SK-N-SH (cell line): ENCODE measurements at regions not wholly inside any gene's neighbourhood (a gene's known extent, or its start where the extent isn't known, plus 50 kb on each side); places are given as distances from the start of the nearest gene placed in this dataset.

Experiments
- CTCF ChIA-PET: fragments of 300-600, 350-600 bp; formaldehyde crosslinking; extraction: SDS; loops from one replicate; lab custom pipeline; 2021; lab: Yijun Ruan, JAX
- POLR2A ChIA-PET: fragments of 350-600 bp; sonication (Branson Sonifier 250); formaldehyde crosslinking; extraction: SDS; loops from one replicate; lab custom pipeline; 2020; ENCODE audit warnings: antibody characterized with exemption, inconsistent platforms; lab: Yijun Ruan, JAX
- DNase-seq: peaks from one replicate; pipeline ENCODE4 v3.0.0; 2012
- H2AFZ ChIP-seq: fragments of 200-600 bp; sonication (generic); 2 replicates; pipeline ENCODE4 v1.8.1; 2016; ENCODE audit warnings: antibody characterized with exemption, mild to moderate bottlenecking, low read depth
- H3F3A ChIP-seq: fragments of 200-600 bp; sonication (generic); replicated peaks from 2 replicates; pipeline ENCODE3; 2016; ENCODE audit warnings: antibody characterized with exemption, mild to moderate bottlenecking; ENCODE audit not compliant: insufficient read depth
- H3K27ac ChIP-seq, 2 experiments: fragments of 200-500 bp in 1 of 2; fragments of 200-600 bp in 1 of 2; sonication (Bioruptor generic) in 1 of 2; sonication (generic), shearing (Covaris generic) in 1 of 2; 2 replicates each; pipeline versions ENCODE4 v1.5.1 to v1.6.1; 2014 to 2016; ENCODE audit warnings: low read depth in 2 of 2, inconsistent platforms in 1 of 2, low read length in 1 of 2, mild to moderate bottlenecking in 1 of 2, mixed read lengths in 1 of 2
- H3K27me3 ChIP-seq: fragments of 200-600 bp; sonication (generic), shearing (Covaris generic); 2 replicates; pipeline ENCODE4 v1.6.1; 2016; ENCODE audit warnings: mixed run types; ENCODE audit not compliant: insufficient read depth
- H3K36me3 ChIP-seq, 2 experiments: fragments of 200-500 bp in 1 of 2; fragments of 200-600 bp in 1 of 2; sonication (Bioruptor generic) in 1 of 2; sonication (generic) in 1 of 2; replicated peaks in 1 of 2; 2 replicates each; pipeline versions ENCODE3 to v1.5.1; 2014 to 2016; ENCODE audit warnings: low read length in 1 of 2, mild to moderate bottlenecking in 1 of 2; ENCODE audit not compliant: insufficient read depth in 2 of 2, control insufficient read depth in 1 of 2
- H3K4me1 ChIP-seq, 2 experiments: fragments of 200-500 bp in 1 of 2; fragments of 200-600 bp in 1 of 2; sonication (Bioruptor generic) in 1 of 2; sonication (generic), shearing (Covaris generic) in 1 of 2; 2 replicates each; pipeline versions ENCODE4 v1.5.1 to v1.6.1; 2014 to 2016; ENCODE audit warnings: low read depth in 1 of 2, low read length in 1 of 2, mixed run types in 1 of 2; ENCODE audit not compliant: insufficient read depth in 2 of 2, control insufficient read depth in 1 of 2
- H3K4me2 ChIP-seq: fragments of 200-600 bp; sonication (generic), shearing (Covaris generic); 2 replicates; pipeline ENCODE4 v1.6.1; 2017; ENCODE audit warnings: mixed run types
- H3K4me3 ChIP-seq, 2 experiments: fragments of 200-500 bp in 1 of 2; fragments of 200-600 bp in 1 of 2; sonication (Bioruptor generic) in 1 of 2; sonication (generic), shearing (Covaris generic) in 1 of 2; 2 replicates each; pipeline versions ENCODE4 v1.5.1 to v1.8.1; 2014 to 2016; ENCODE audit warnings: low read depth in 2 of 2, inconsistent platforms in 1 of 2, low read length in 1 of 2, mild to moderate bottlenecking in 1 of 2, mixed read lengths in 1 of 2, moderate library complexity in 1 of 2
- H3K79me2 ChIP-seq: fragments of 200-600 bp; sonication (generic); 2 replicates; pipeline ENCODE4 v1.8.1; 2017; ENCODE audit warnings: mild to moderate bottlenecking; ENCODE audit not compliant: insufficient read depth
- H3K9ac ChIP-seq: fragments of 200-600 bp; sonication (generic); 2 replicates; pipeline ENCODE4 v1.6.1; 2017; ENCODE audit warnings: mixed run types
- H3K9me2 ChIP-seq: fragments of 200-600 bp; sonication (generic); 2 replicates; pipeline ENCODE4 v1.6.1; 2017; ENCODE audit warnings: mixed run types
- H3K9me3 ChIP-seq: fragments of 200-600 bp; sonication (generic); 2 replicates; pipeline ENCODE4 v1.6.1; 2017; ENCODE audit warnings: mixed run types, mild to moderate bottlenecking, moderate library complexity
- H4K20me1 ChIP-seq: fragments of 200-600 bp; sonication (generic); 2 replicates; pipeline ENCODE4 v1.6.1; 2017; ENCODE audit warnings: mild to moderate bottlenecking, mixed run types; ENCODE audit not compliant: insufficient read depth
- ELF1 ChIP-seq: IDR thresholded peaks from 2 replicates; pipeline ENCODE4 v1.4.0; 2012
- EP300 ChIP-seq, 2 experiments: IDR thresholded peaks; 2 replicates each; pipeline versions ENCODE4 v1.4.0 to v1.6.1; 2012; ENCODE audit warnings: borderline replicate concordance in 1 of 2, low read depth in 1 of 2, low read length in 1 of 2
- FOSL2 ChIP-seq: IDR thresholded peaks from 2 replicates; pipeline ENCODE4 v1.4.0; 2012; ENCODE audit warnings: low read depth, mild to moderate bottlenecking, moderate library complexity, borderline replicate concordance
- FOXM1 ChIP-seq: IDR thresholded peaks from 2 replicates; pipeline ENCODE4 v1.4.0; 2012; ENCODE audit warnings: low read depth, mild to moderate bottlenecking
- GABPA ChIP-seq: IDR thresholded peaks from 2 replicates; pipeline ENCODE4 v1.4.0; 2012; ENCODE audit warnings: low read depth, mild to moderate bottlenecking
- GATA2 ChIP-seq: sonication (generic); formaldehyde crosslinking; IDR thresholded peaks from 2 replicates; pipeline ENCODE4 v1.5.0; 2020; ENCODE audit warnings: mild to moderate bottlenecking, missing genetic modification reagents
- MXI1 ChIP-seq: IDR thresholded peaks from 2 replicates; pipeline ENCODE4 v1.6.1; 2012; ENCODE audit warnings: mild to moderate bottlenecking, low read depth, low read length, improper control_type of control experiment
- NRF1 ChIP-seq: IDR thresholded peaks from 2 replicates; pipeline ENCODE4 v1.6.1; 2012; ENCODE audit warnings: low read depth, mild to moderate bottlenecking, low read length
- RAD21 ChIP-seq: IDR thresholded peaks from 2 replicates; pipeline ENCODE4 v1.6.1; 2012; ENCODE audit warnings: mild to moderate bottlenecking, low read length
- RFX5 ChIP-seq: IDR thresholded peaks from 2 replicates; pipeline ENCODE4 v1.6.1; 2012; ENCODE audit warnings: mild to moderate bottlenecking, improper control_type of control experiment, low read length
- SMC3 ChIP-seq: IDR thresholded peaks from 2 replicates; pipeline ENCODE4 v1.6.1; 2012; ENCODE audit warnings: low read depth, low read length, improper control_type of control experiment
- WGBS: methylation state at CpG from one replicate; pipeline ENCODE4 v1.1.6; 2017; ENCODE audit warnings: low lambda C conversion rate; 5-methylcytosine and 5-hydroxymethylcytosine counted together
- TF ChIP-seq, protein P1 (sequence below): IDR thresholded peaks from 2 replicates; pipeline ENCODE4; 2012
- TF ChIP-seq, protein P2 (sequence below): fragments of 150-350 bp; IDR thresholded peaks from 2 replicates; pipeline ENCODE4 v1.6.1; 2017; ENCODE audit warnings: antibody characterized with exemption, low read length, low read depth, borderline replicate concordance
- TF ChIP-seq, protein P3 (sequence below): IDR thresholded peaks from 2 replicates; pipeline ENCODE4 v1.4.0; 2012; ENCODE audit warnings: low read depth
- TF ChIP-seq, protein P4 (sequence below): IDR thresholded peaks from 2 replicates; pipeline ENCODE4 v1.4.0; 2012; ENCODE audit warnings: low read depth, borderline replicate concordance

DNA sequence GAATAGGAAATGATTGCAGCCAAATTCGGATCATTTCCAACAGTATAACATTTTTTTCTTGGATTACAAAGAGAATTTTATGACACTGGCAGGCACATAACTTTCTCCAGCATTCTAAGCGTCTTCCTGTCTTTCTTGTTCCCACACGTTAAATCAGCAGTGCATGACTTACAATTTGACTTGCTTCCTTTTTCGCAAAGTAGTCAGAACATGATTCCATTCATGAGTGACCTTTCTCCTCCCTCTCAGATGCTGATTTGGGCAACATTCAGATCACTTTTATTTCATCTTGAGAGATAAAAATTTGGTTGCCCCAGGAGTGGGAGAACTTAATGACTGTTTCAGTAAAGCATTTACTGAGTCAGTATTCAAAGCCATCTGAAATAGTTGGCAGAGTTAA lies 858.7 kb upstream of the ACVR2A start (continued):
- TF ChIP-seq, protein P1, sequence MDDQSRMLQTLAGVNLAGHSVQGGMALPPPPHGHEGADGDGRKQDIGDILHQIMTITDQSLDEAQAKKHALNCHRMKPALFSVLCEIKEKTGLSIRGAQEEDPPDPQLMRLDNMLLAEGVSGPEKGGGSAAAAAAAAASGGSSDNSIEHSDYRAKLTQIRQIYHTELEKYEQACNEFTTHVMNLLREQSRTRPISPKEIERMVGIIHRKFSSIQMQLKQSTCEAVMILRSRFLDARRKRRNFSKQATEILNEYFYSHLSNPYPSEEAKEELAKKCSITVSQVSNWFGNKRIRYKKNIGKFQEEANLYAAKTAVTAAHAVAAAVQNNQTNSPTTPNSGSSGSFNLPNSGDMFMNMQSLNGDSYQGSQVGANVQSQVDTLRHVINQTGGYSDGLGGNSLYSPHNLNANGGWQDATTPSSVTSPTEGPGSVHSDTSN, result peak; percentile 27
- no peak for TF ChIP-seq FOXM1
- no peak for TF ChIP-seq RFX5
- TF ChIP-seq, protein P2, sequence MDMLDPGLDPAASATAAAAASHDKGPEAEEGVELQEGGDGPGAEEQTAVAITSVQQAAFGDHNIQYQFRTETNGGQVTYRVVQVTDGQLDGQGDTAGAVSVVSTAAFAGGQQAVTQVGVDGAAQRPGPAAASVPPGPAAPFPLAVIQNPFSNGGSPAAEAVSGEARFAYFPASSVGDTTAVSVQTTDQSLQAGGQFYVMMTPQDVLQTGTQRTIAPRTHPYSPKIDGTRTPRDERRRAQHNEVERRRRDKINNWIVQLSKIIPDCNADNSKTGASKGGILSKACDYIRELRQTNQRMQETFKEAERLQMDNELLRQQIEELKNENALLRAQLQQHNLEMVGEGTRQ, result no peak
- TF ChIP-seq, protein P3, sequence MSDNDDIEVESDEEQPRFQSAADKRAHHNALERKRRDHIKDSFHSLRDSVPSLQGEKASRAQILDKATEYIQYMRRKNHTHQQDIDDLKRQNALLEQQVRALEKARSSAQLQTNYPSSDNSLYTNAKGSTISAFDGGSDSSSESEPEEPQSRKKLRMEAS, result no peak
- TF ChIP-seq EP300 (IDR thresholded peaks at IDR 0.05; ENCODE audit: borderline replicate concordance in 1 of 2, low read depth in 1 of 2, low read length in 1 of 2), result peak in 1 of 2 experiments; percentile 31; a peak in 1 of 4 replicates
- TF ChIP-seq, protein P4, sequence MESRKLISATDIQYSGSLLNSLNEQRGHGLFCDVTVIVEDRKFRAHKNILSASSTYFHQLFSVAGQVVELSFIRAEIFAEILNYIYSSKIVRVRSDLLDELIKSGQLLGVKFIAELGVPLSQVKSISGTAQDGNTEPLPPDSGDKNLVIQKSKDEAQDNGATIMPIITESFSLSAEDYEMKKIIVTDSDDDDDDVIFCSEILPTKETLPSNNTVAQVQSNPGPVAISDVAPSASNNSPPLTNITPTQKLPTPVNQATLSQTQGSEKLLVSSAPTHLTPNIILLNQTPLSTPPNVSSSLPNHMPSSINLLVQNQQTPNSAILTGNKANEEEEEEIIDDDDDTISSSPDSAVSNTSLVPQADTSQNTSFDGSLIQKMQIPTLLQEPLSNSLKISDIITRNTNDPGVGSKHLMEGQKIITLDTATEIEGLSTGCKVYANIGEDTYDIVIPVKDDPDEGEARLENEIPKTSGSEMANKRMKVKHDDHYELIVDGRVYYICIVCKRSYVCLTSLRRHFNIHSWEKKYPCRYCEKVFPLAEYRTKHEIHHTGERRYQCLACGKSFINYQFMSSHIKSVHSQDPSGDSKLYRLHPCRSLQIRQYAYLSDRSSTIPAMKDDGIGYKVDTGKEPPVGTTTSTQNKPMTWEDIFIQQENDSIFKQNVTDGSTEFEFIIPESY, result no peak
- no peak for TF ChIP-seq GABPA
- TF ChIP-seq ELF1, result no peak
- TF ChIP-seq GATA2, result no peak
- no peak for TF ChIP-seq NRF1
- TF ChIP-seq SMC3, result no peak
- TF ChIP-seq FOSL2, result no peak

DNA sequence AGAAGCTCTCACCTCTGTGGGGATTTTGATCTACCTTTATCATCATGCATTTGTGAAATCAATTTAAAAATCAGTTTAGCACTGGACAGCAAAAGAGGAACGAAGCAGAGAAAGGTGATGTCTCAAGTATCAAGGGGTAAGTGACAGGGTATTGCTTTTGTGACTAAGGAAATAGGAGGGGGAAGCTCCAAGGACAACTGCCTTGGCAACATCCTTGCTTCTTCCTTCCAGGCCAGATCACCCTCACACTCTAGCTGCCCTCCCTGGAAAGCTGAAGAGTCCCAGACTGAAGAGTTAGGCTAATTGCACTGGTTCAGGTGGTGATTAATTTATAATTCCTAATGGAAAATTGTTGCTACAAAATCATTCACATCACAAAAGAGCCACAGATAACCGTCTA lies 859.1 kb upstream of the ACVR2A start:
- Histone ChIP-seq H3K27me3 (no peaks in the 10 kb centered on the region), H3K4me2 (peak overlapping the region; percentile 14; the same call in 1 of the 2 replicates), H3K9ac (peak overlapping the region; percentile 19; the same call in 1 of the 2 replicates), H3K27ac (peak overlapping the region; percentile 54 to 62; a peak in 3 of 4 replicates), H3F3A (peaks cover 10% of the 10 kb centered on the region), H3K4me1 (peaks cover 0 to 25% of the 10 kb centered on the region in 2 experiments; a peak in 2 of 4 replicates), H3K9me2 (no peaks in the 10 kb centered on the region), H4K20me1 (no peaks in the 10 kb centered on the region), H3K9me3 (no peaks in the 10 kb centered on the region), H3K4me3 (no peak overlapping the region), H3K36me3 (no peaks in the 10 kb centered on the region), H2AFZ (0 out of 2 replicates have a peak overlapping the region, but pooled peaks have one; percentile 54), H3K79me2 (no peaks in the 10 kb centered on the region)
- POLR2A ChIA-PET, result no interaction called here
- CTCF ChIA-PET, result no interaction called here
- 6% methylated on average over 2 of the region's 2 CpGs for WGBS
- DNase-seq, result no peak
- TF ChIP-seq GATA2 (no peak), RAD21 (no peak), FOXM1 (no peak), MXI1 (no peak)
